HG02610 (cell line): ENCODE measurements at regions not wholly inside any gene's neighbourhood (a gene's known extent, or its start where the extent isn't known, plus 50 kb on each side); places are given as distances from the start of the nearest gene placed in this dataset.
A peak's percentile ranks its signal among the peaks of the same experiment; 100 is the strongest.
"Not testable (repeated sequence)": the region's sequence is repeated elsewhere in the genome, so short reads cannot be mapped to it uniquely, and the experiment has no call there.

ENCODE experiments used
- ATAC-seq: cut with Tn5 transposase; IDR thresholded peaks from one replicate; pipeline ENCODE4 v1.9.1; 2021; ENCODE audit warnings: mild to moderate bottlenecking, moderate library complexity; ENCODE audit not compliant: unreplicated experiment

- peak; percentile 36 for ATAC-seq
These were observed 262.4 kb downstream of the ZNF37A start for GRCh38 chr10:38356527-38356926.

- ATAC-seq = not testable (repeated sequence)
These were observed 268.4 kb downstream of the ZNF37A start for GRCh38 chr10:38362514-38362913.

GRCh38 chr10:38364073-38364472, 269.9 kb downstream of the ZNF37A start:
- not testable (repeated sequence) for ATAC-seq

- ATAC-seq = peak; percentile 62
These were observed 271.8 kb downstream of the ZNF37A start for GRCh38 chr10:38365917-38366316.

- ATAC-seq = not testable (repeated sequence)
These were observed 289.7 kb downstream of the ZNF37A start for GRCh38 chr10:38383800-38384199.

GRCh38 chr10:38386869-38387268, 292.7 kb downstream of the ZNF37A start:
- not testable (repeated sequence) for ATAC-seq

- peak; percentile 50 for ATAC-seq
These were observed 296.6 kb downstream of the ZNF37A start for GRCh38 chr10:38390725-38391124.

- not testable (repeated sequence) for ATAC-seq
These were observed 301.3 kb downstream of the ZNF37A start for GRCh38 chr10:38395465-38395864.

GRCh38 chr10:38396178-38396954, 302.2 kb downstream of the ZNF37A start:
- ATAC-seq = not testable (repeated sequence)

- not testable (repeated sequence) for ATAC-seq
These were observed 307.4 kb downstream of the ZNF37A start for GRCh38 chr10:38401565-38401964.

GRCh38 chr10:38402442-38403346, 308.6 kb downstream of the ZNF37A start:
- ATAC-seq = peak; percentile 99

- not testable (repeated sequence) for ATAC-seq
These were observed 309.4 kb downstream of the ZNF37A start for GRCh38 chr10:38403347-38404117.

GRCh38 chr10:38423634-38424033, 329.5 kb downstream of the ZNF37A start:
- ATAC-seq = not testable (repeated sequence)

GRCh38 chr10:38430242-38430641, 336.1 kb downstream of the ZNF37A start:
- not testable (repeated sequence) for ATAC-seq

GRCh38 chr10:38437359-38437758, 343.2 kb downstream of the ZNF37A start:
- ATAC-seq = not testable (repeated sequence)

GRCh38 chr10:38448614-38449355, 354.6 kb downstream of the ZNF37A start:
- not testable (repeated sequence) for ATAC-seq

GRCh38 chr10:38449618-38450017, 355.5 kb downstream of the ZNF37A start:
- not testable (repeated sequence) for ATAC-seq

- not testable (repeated sequence) for ATAC-seq
These were observed 356.4 kb downstream of the ZNF37A start for GRCh38 chr10:38450372-38451057.

- not testable (repeated sequence) for ATAC-seq
These were observed 357.3 kb downstream of the ZNF37A start for GRCh38 chr10:38451306-38451967.
